Uterus (tissue), 2 donors: ENCODE measurements at regions not wholly inside any gene's neighbourhood (a gene's known extent, or its start where the extent isn't known, plus 50 kb on each side); places are given as distances from the start of the nearest gene placed in this dataset.

ENCODE experiments used
- CTCF ChIP-seq, 4 experiments: fragments of 200-600 bp in 2 of 4; fragments of 450-650 bp in 2 of 4; sonication (generic) in 2 of 4; IDR thresholded peaks; one replicate each; pipeline ENCODE4 v1.5.1; 2016 to 2019; ENCODE audit warnings: antibody characterized with exemption in 4 of 4, mild to moderate bottlenecking in 2 of 4, moderate library complexity in 1 of 4
- POLR2A ChIP-seq, 2 donors: fragments of 450-650 bp; IDR thresholded peaks; one replicate each; pipeline ENCODE4 v1.6.1; 2016; ENCODE audit warnings: antibody characterized with exemption in 2 of 2, mild to moderate bottlenecking in 1 of 2, moderate library complexity in 1 of 2

- TF ChIP-seq CTCF (IDR thresholded peaks at IDR 0.05) (no peak), POLR2A (IDR thresholded peaks at IDR 0.05) (no peak)
These were observed 75.2 kb upstream of the TOP3B start for GRCh38 chr22:22057617-22058378.
